B cell (primary cell): ENCODE measurements at regions not wholly inside any gene's neighbourhood (a gene's known extent, or its start where the extent isn't known, plus 50 kb on each side); places are given as distances from the start of the nearest gene placed in this dataset.

ENCODE experiments used
- ATAC-seq: fragments of 200-7000 bp; cut with Tn5 transposase; one replicate; pipeline ENCODE4 v1.10.0; 2021; ENCODE audit warnings: low read depth, mild to moderate bottlenecking, moderate number of reproducible peaks, moderate library complexity
- CTCF ChIA-PET: fragments of 350-600 bp; sonication (Branson Sonifier 250); formaldehyde crosslinking; loops from one replicate; lab custom pipeline; 2021; ENCODE audit warnings: antibody characterized with exemption, inconsistent platforms; lab: Charles Lee
- POLR2A ChIA-PET: fragments of 350-600 bp; sonication (Branson Sonifier 250); formaldehyde crosslinking; loops from one replicate; lab custom pipeline; 2021; ENCODE audit warnings: antibody characterized with exemption; lab: Charles Lee
- DNase-seq: peaks from one replicate; pipeline ENCODE4 v3.0.0; 2013
- H2AFZ ChIP-seq: 2 replicates; pipeline ENCODE4 v1.6.1; 2012; ENCODE audit warnings: mild to moderate bottlenecking, low read depth, low read length; ENCODE audit not compliant: insufficient read depth, poor library complexity, severe bottlenecking
- H3K27ac ChIP-seq, 2 donors: 1 replicate in 1 of 2; 2 replicates in 1 of 2; pipeline ENCODE4 v1.5.1; 2012 to 2013; ENCODE audit warnings: low read length in 2 of 2, mild to moderate bottlenecking in 2 of 2, moderate library complexity in 1 of 2
- H3K27me3 ChIP-seq, 4 experiments: fragments of 200-600 bp in 1 of 4; sonication (generic) in 1 of 4; replicated peaks in 1 of 4; 1 replicate in 2 of 4; 2 replicates in 2 of 4; pipeline versions ENCODE4 v1.6.1 to v1.7.0; 2013 to 2016; ENCODE audit warnings: low read length in 3 of 4, mild to moderate bottlenecking in 2 of 4, mixed read lengths in 1 of 4, moderate library complexity in 1 of 4; ENCODE audit not compliant: insufficient read depth in 4 of 4, control insufficient read depth in 3 of 4; ENCODE audit errors: control extremely low read depth in 1 of 4
- H3K36me3 ChIP-seq, 2 experiments: replicated peaks in 1 of 2; 1 replicate in 1 of 2; 2 replicates in 1 of 2; pipeline versions ENCODE4 v1.6.1 to v1.7.1; 2013; ENCODE audit warnings: low read length in 1 of 2; ENCODE audit not compliant: insufficient read depth in 2 of 2, control insufficient read depth in 1 of 2; ENCODE audit errors: control extremely low read depth in 1 of 2, extremely low read depth in 1 of 2
- H3K4me1 ChIP-seq, 2 donors: fragments of 200-600 bp in 1 of 2; sonication (generic) in 1 of 2; 1 replicate in 1 of 2; 2 replicates in 1 of 2; pipeline versions ENCODE4 v1.5.1 to v1.6.1; 2013 to 2017; ENCODE audit warnings: low read length in 2 of 2; ENCODE audit not compliant: control insufficient read depth in 2 of 2, insufficient read depth in 2 of 2
- H3K4me2 ChIP-seq: replicated peaks from 2 replicates; pipeline ENCODE3; 2012; ENCODE audit warnings: mild to moderate bottlenecking, low read depth, low read length; ENCODE audit not compliant: poor library complexity, severe bottlenecking
- H3K4me3 ChIP-seq, 5 experiments: fragments of 200-600 bp in 1 of 5; sonication (generic) in 1 of 5; 1 replicate in 3 of 5; 2 replicates in 2 of 5; pipeline versions ENCODE4 v1.5.1 to v1.7.0; 2011 to 2016; ENCODE audit warnings: low read length in 4 of 5, mild to moderate bottlenecking in 4 of 5, low read depth in 2 of 5, control low read depth in 1 of 5, moderate library complexity in 1 of 5; ENCODE audit not compliant: insufficient read depth in 1 of 5; ENCODE audit errors: control extremely low read depth in 1 of 5, extremely low read depth in 1 of 5
- H3K79me2 ChIP-seq: fragments of 200-600 bp; sonication (generic); one replicate; pipeline ENCODE4 v1.6.0; 2016; ENCODE audit warnings: low read length; ENCODE audit not compliant: control insufficient read depth, insufficient read depth
- H3K9ac ChIP-seq: fragments of 200-600 bp; sonication (generic); 2 replicates; pipeline ENCODE4 v1.6.1; 2017; ENCODE audit warnings: mild to moderate bottlenecking, low read length, moderate library complexity
- H3K9me3 ChIP-seq, 3 donors: one replicate each; pipeline versions ENCODE4 v1.6.1 to v1.7.1; 2013; ENCODE audit warnings: low read length in 2 of 3; ENCODE audit not compliant: control insufficient read depth in 2 of 3, insufficient read depth in 1 of 3; ENCODE audit errors: control extremely low read depth in 1 of 3
- H4K20me1 ChIP-seq: 2 replicates; pipeline ENCODE4 v1.6.0; 2012; ENCODE audit warnings: mild to moderate bottlenecking, low read length; ENCODE audit not compliant: insufficient read depth, control insufficient read depth, poor library complexity, severe bottlenecking
- H3K27ac Mint-ChIP-seq: one replicate; pipeline ENCODE4 v1.8.0; 2021; ENCODE audit warnings: mixed read lengths
- H3K27me3 Mint-ChIP-seq: one replicate; pipeline ENCODE4 v1.8.0; 2021; ENCODE audit warnings: mixed read lengths
- H3K4me1 Mint-ChIP-seq: one replicate; pipeline ENCODE4 v1.8.0; 2021; ENCODE audit warnings: mixed read lengths
- H3K4me3 Mint-ChIP-seq: one replicate; pipeline ENCODE4 v1.8.0; 2021; ENCODE audit warnings: mixed read lengths
- H3K9me3 Mint-ChIP-seq: one replicate; pipeline ENCODE4 v1.8.0; 2022; ENCODE audit warnings: mixed read lengths; ENCODE audit not compliant: insufficient read depth
- CTCF ChIP-seq: fragments of 200-600 bp; IDR thresholded peaks from one replicate; pipeline ENCODE4 v1.8.0; 2022; ENCODE audit warnings: antibody characterized with exemption, mild to moderate bottlenecking
- EZH2 ChIP-seq: IDR thresholded peaks from 2 replicates; pipeline ENCODE4 v1.6.1; 2012; ENCODE audit warnings: borderline replicate concordance, low read depth, mild to moderate bottlenecking, moderate library complexity, low read length; ENCODE audit not compliant: insufficient read depth, poor library complexity, severe bottlenecking
- WGBS: methylation state at CpG from one replicate; pipeline ENCODE4 v1.1.5; 2013; ENCODE audit warnings: missing lambda C conversion rate; ENCODE audit not compliant: insufficient coverage; 5-methylcytosine and 5-hydroxymethylcytosine counted together
- intact Hi-C: fragments of 100-400 bp; cut with micrococcal nuclease; formaldehyde crosslinking; loops from one replicate; pipeline ENCODE4 v1.10.0; 2022

GRCh38 chr1:198880397-198880796, 241.6 kb downstream of the PTPRC start:
- Mint-ChIP-seq H3K4me1 (peaks cover 6% of the 10 kb centered on the region), H3K4me3 (no peak overlapping the region), H3K27me3 (no peaks in the 10 kb centered on the region), H3K27ac (no peak overlapping the region), H3K9me3 (no peaks in the 10 kb centered on the region)
- ChIA-PET CTCF (interaction anchor here (1.0 kb wide), 1 partner anchor 671 kb away, joined by 3 read pairs; no protein-coding TSS in a partner anchor), POLR2A (no interaction called here)
- DNase-seq (no peak), ATAC-seq (no peak)
- H3K4me3 ChIP-seq, result no peak overlapping the region
- no peak overlapping the region for H3K4me2 ChIP-seq
- no peak overlapping the region for H2AFZ ChIP-seq
- H4K20me1 ChIP-seq, result no peaks in the 10 kb centered on the region
- H3K27me3 ChIP-seq, result no peaks in the 10 kb centered on the region
- WGBS, result no CpG with 5 or more reads among the region's 2 CpGs
- no peak overlapping the region for H3K27ac ChIP-seq
- no peaks in the 10 kb centered on the region for H3K4me1 ChIP-seq
- H3K9me3 ChIP-seq, result peaks cover 0 to 3% (median 0%) of the 10 kb centered on the region in 3 donors
- peaks cover 0 to 5% of the 10 kb centered on the region in 2 experiments for H3K36me3 ChIP-seq
- intact Hi-C loops, result no loop called here
- H3K9ac ChIP-seq, result no peak overlapping the region
- TF ChIP-seq EZH2 (no peak), CTCF (no peak)
- H3K79me2 ChIP-seq, result peaks cover 3% of the 10 kb centered on the region

- H3K79me2 ChIP-seq, result peaks cover 3% of the 10 kb centered on the region
- WGBS, result no CpG with 5 or more reads among the region's 4 CpGs
- H3K4me2 ChIP-seq, result no peak overlapping the region
These were observed 242.2 kb downstream of the PTPRC start for GRCh38 chr1:198880818-198881597.

More at GRCh38 chr1:198880818-198881597, 242.2 kb downstream of the PTPRC start:
- Histone ChIP-seq H2AFZ (no peak overlapping the region), H3K4me3 (no peak overlapping the region), H3K27me3 (no peaks in the 10 kb centered on the region), H3K36me3 (peaks cover 0 to 5% of the 10 kb centered on the region in 2 experiments), H4K20me1 (no peaks in the 10 kb centered on the region), H3K9me3 (peaks cover 0 to 3% (median 0%) of the 10 kb centered on the region in 3 donors), H3K4me1 (no peaks in the 10 kb centered on the region), H3K27ac (no peak overlapping the region), H3K9ac (no peak overlapping the region)
- no peak for ATAC-seq
- H3K4me3 Mint-ChIP-seq, result no peak overlapping the region
- H3K9me3 Mint-ChIP-seq, result no peaks in the 10 kb centered on the region
- no peak for TF ChIP-seq CTCF
- TF ChIP-seq EZH2, result no peak
- ChIA-PET CTCF (interaction anchor here (1.0 kb wide), 1 partner anchor 671 kb away, joined by 3 read pairs; no protein-coding TSS in a partner anchor), POLR2A (no interaction called here)
- H3K4me1 Mint-ChIP-seq, result peaks cover 6% of the 10 kb centered on the region
- no peak for DNase-seq
- no peaks in the 10 kb centered on the region for H3K27me3 Mint-ChIP-seq
- intact Hi-C loops, result no loop called here
- H3K27ac Mint-ChIP-seq, result no peak overlapping the region
